ENCODE measurements at regions not wholly inside any gene's neighbourhood (a gene's known extent, or its start where the extent isn't known, plus 50 kb on each side); places are given as distances from the start of the nearest gene placed in this dataset.
"Not testable (repeated sequence)": the region's sequence is repeated elsewhere in the genome, so short reads cannot be mapped to it uniquely, and the experiment has no call there.

- no peak for DNase-seq (ENCODE audit: low read depth in 4 of 4, low spot score in 3 of 4)
These were observed 79.1 kb upstream of the ETAA1 start for GRCh38 chr2:67318031-67318430.

- no peak for DNase-seq (ENCODE audit: low read depth in 4 of 4, low spot score in 3 of 4)
These were observed 78.6 kb upstream of the ETAA1 start for GRCh38 chr2:67318563-67318962.

GRCh38 chr2:67318993-67319481 is 78.1 kb upstream of the ETAA1 start:
- peak in 1 of 4 donors; percentile 26 for DNase-seq (ENCODE audit: low read depth in 4 of 4, low spot score in 3 of 4)

GRCh38 chr2:67320861-67321587 is 76.1 kb upstream of the ETAA1 start:
- no peak for DNase-seq (ENCODE audit: low read depth in 4 of 4, low spot score in 3 of 4)

- no peak for DNase-seq (ENCODE audit: low read depth in 4 of 4, low spot score in 3 of 4)
These were observed 75.6 kb upstream of the ETAA1 start for GRCh38 chr2:67321588-67321903.

- DNase-seq (ENCODE audit: low read depth in 4 of 4, low spot score in 3 of 4), result no peak
These were observed 74.7 kb upstream of the ETAA1 start for GRCh38 chr2:67322353-67323001.

GRCh38 chr2:67323209-67323991 is 73.7 kb upstream of the ETAA1 start:
- DNase-seq (ENCODE audit: low read depth in 4 of 4, low spot score in 3 of 4), result no peak

- DNase-seq (ENCODE audit: low read depth in 4 of 4, low spot score in 3 of 4), result no peak
These were observed 67.6 kb upstream of the ETAA1 start for GRCh38 chr2:67329513-67329912.

GRCh38 chr2:67329951-67330350 is 67.2 kb upstream of the ETAA1 start:
- DNase-seq (ENCODE audit: low read depth in 4 of 4, low spot score in 3 of 4), result no peak

GRCh38 chr2:67331419-67332086 is 65.6 kb upstream of the ETAA1 start:
- DNase-seq (ENCODE audit: low read depth in 4 of 4, low spot score in 3 of 4), result not testable (repeated sequence)

GRCh38 chr2:67337903-67338302 is 59.2 kb upstream of the ETAA1 start:
- DNase-seq (ENCODE audit: low read depth in 4 of 4, low spot score in 3 of 4), result no peak

- no peak for DNase-seq (ENCODE audit: low read depth in 4 of 4, low spot score in 3 of 4)
These were observed 58.4 kb upstream of the ETAA1 start for GRCh38 chr2:67338601-67339233.

GRCh38 chr2:67339234-67339885 is 57.8 kb upstream of the ETAA1 start:
- DNase-seq (ENCODE audit: low read depth in 4 of 4, low spot score in 3 of 4), result no peak

GRCh38 chr2:67340133-67341011 is 56.8 kb upstream of the ETAA1 start:
- no peak for DNase-seq (ENCODE audit: low read depth in 4 of 4, low spot score in 3 of 4)

- no peak for DNase-seq (ENCODE audit: low read depth in 4 of 4, low spot score in 3 of 4)
These were observed 56.2 kb upstream of the ETAA1 start for GRCh38 chr2:67341012-67341318.

- DNase-seq (ENCODE audit: low read depth in 4 of 4, low spot score in 3 of 4), result no peak
These were observed 55.8 kb upstream of the ETAA1 start for GRCh38 chr2:67341336-67341735.

- DNase-seq (ENCODE audit: low read depth in 4 of 4, low spot score in 3 of 4), result no peak
These were observed 54.7 kb upstream of the ETAA1 start for GRCh38 chr2:67342394-67342793.

- no peak for DNase-seq (ENCODE audit: low read depth in 4 of 4, low spot score in 3 of 4)
These were observed 50.3 kb upstream of the ETAA1 start for GRCh38 chr2:67346718-67347407.

Data from left renal pelvis (tissue), 4 donors.